ENCODE measurements at regions not wholly inside any gene's neighbourhood (a gene's known extent, or its start where the extent isn't known, plus 50 kb on each side); places are given as distances from the start of the nearest gene placed in this dataset.

DNA sequence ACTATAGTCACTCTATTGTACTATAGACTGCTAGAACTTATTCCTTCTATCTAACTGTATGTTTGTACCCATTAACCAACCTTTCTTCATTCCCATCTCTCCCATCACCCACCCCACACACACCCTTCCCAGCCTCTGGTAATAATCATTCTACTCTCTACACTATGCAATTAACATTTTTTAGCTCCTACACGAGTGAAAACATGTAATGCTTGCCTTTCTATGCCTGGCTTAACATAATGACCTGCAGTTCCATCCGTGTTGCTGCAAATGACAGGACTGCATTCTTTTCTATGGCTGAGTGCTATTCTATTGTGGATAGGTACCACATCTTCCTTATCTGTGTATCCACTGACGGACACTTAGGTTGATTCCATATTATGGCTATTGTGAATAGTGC, 95.5 kb downstream of the ALDH8A1 start:
- Histone ChIP-seq H3F3A (ENCODE audit: low read depth) (no peaks in the 10 kb centered on the region), H3K9ac (ENCODE audit: low read depth, low read length, poor library complexity, severe bottlenecking) (no peak overlapping the region), H4K20me1 (ENCODE audit: insufficient read depth, low read length, poor library complexity, severe bottlenecking) (no peaks in the 10 kb centered on the region), H3K9me3 (ENCODE audit: insufficient read depth, low read depth, low read length) (no peaks in the 10 kb centered on the region), H3K79me2 (ENCODE audit: insufficient read depth, low read length) (no peaks in the 10 kb centered on the region), H3K4me1 (ENCODE audit: insufficient read depth, low read length, poor library complexity, severe bottlenecking) (no peaks in the 10 kb centered on the region), H3K36me3 (ENCODE audit: insufficient read depth, low read length) (no peaks in the 10 kb centered on the region), H3K27me3 (ENCODE audit: insufficient read depth, low read length, poor library complexity, severe bottlenecking) (no peaks in the 10 kb centered on the region), H3K9me2 (replicated peaks; ENCODE audit: low read depth, low read length) (no peaks in the 10 kb centered on the region), H2AFZ (ENCODE audit: low read length) (no peak overlapping the region), H3K4me3 (ENCODE audit: low read length, poor library complexity, severe bottlenecking) (no peak overlapping the region), H3K4me2 (ENCODE audit: low read depth, low read length, poor library complexity, severe bottlenecking) (no peak overlapping the region)
- TF ChIP-seq, protein P1, sequence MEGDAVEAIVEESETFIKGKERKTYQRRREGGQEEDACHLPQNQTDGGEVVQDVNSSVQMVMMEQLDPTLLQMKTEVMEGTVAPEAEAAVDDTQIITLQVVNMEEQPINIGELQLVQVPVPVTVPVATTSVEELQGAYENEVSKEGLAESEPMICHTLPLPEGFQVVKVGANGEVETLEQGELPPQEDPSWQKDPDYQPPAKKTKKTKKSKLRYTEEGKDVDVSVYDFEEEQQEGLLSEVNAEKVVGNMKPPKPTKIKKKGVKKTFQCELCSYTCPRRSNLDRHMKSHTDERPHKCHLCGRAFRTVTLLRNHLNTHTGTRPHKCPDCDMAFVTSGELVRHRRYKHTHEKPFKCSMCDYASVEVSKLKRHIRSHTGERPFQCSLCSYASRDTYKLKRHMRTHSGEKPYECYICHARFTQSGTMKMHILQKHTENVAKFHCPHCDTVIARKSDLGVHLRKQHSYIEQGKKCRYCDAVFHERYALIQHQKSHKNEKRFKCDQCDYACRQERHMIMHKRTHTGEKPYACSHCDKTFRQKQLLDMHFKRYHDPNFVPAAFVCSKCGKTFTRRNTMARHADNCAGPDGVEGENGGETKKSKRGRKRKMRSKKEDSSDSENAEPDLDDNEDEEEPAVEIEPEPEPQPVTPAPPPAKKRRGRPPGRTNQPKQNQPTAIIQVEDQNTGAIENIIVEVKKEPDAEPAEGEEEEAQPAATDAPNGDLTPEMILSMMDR (conservative IDR thresholded peaks at IDR 0.05; ENCODE audit: low read length) = no peak
- TF ChIP-seq EZH2phosphoT487 (IDR thresholded peaks at IDR 0.05; ENCODE audit: borderline replicate concordance) = no peak

DNA sequence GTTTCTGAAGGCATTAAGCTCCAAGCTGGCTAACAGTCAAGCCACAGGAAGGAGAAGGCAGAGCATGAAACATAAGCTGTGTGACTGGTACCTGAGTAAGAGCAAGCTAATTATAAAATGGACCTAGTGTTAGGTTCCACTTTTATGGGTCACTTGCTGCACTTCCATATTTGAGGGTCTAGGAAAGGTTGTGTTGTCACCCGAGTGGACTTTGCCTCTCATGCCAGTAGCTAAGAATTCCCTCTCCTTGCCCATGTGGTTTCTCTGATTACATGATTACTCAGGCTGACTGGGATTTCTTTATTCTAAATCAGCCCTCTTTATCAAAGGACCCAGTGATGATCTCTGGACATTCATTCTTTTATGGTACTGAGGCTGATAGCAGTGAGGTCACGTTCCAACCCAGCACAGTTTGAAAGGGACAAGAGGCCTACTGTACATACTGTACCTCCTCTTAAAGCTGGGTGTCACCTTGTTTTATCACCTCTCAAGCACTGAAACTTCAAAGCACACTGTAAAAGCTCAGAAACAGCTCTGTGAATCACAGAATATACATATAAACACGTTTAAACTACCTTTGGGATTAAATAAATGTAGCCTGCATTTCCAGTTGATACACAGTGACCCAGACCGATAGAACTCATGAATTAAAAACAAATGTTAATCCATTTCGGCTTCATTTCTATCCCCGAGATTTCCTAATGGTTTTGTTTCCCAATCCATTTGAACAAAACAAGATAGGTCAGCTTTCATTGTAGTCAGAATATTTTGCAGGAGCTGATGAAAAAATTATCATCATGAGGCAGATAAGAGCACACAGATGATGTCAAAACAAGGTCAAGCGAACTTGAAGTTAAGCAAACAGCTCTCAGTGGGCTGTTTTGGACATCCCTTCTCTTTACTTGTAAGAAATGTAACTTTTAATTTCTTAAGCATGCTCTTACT, 96.5 kb downstream of the ALDH8A1 start:
- no peak overlapping the region for H2AFZ ChIP-seq (ENCODE audit: low read length)

DNA sequence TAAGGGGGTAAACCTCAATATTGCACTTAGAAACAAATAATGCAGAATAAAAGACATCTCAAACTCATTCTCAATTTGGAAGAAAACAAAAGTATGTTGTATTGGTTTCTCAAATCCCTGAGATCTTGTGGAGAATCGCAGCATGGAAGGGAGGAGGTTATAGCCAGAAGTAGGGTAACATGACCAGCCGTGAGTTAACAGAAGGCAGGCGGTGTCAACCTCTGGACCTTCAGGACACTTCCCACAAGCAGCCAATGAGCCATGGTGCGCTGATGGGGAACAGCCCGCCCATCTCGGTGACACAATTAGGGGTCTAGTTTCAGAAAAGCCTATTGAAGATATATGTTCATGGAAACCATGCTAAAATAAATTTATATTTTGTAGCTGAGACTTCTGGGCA, 98.4 kb downstream of the ALDH8A1 start:
- Histone ChIP-seq H3K4me1 (ENCODE audit: insufficient read depth, low read length, poor library complexity, severe bottlenecking) (no peaks in the 10 kb centered on the region), H3K9me3 (ENCODE audit: insufficient read depth, low read depth, low read length) (no peaks in the 10 kb centered on the region), H3F3A (ENCODE audit: low read depth) (no peaks in the 10 kb centered on the region), H3K27me3 (ENCODE audit: insufficient read depth, low read length, poor library complexity, severe bottlenecking) (no peaks in the 10 kb centered on the region), H3K36me3 (ENCODE audit: insufficient read depth, low read length) (no peaks in the 10 kb centered on the region), H3K4me2 (ENCODE audit: low read depth, low read length, poor library complexity, severe bottlenecking) (no peak overlapping the region), H3K9me2 (replicated peaks; ENCODE audit: low read depth, low read length) (no peaks in the 10 kb centered on the region), H2AFZ (ENCODE audit: low read length) (no peak overlapping the region), H3K79me2 (ENCODE audit: insufficient read depth, low read length) (no peaks in the 10 kb centered on the region), H3K4me3 (ENCODE audit: low read length, poor library complexity, severe bottlenecking) (no peak overlapping the region), H4K20me1 (ENCODE audit: insufficient read depth, low read length, poor library complexity, severe bottlenecking) (no peaks in the 10 kb centered on the region), H3K9ac (ENCODE audit: low read depth, low read length, poor library complexity, severe bottlenecking) (no peak overlapping the region)
- TF ChIP-seq, protein P1 (conservative IDR thresholded peaks at IDR 0.05; ENCODE audit: low read length) = no peak
- no peak for TF ChIP-seq EZH2phosphoT487 (IDR thresholded peaks at IDR 0.05; ENCODE audit: borderline replicate concordance)

More for the DNA sequence above, 96.5 kb downstream of the ALDH8A1 start:
- Histone ChIP-seq H4K20me1 (ENCODE audit: insufficient read depth, low read length, poor library complexity, severe bottlenecking) (no peaks in the 10 kb centered on the region), H3K9ac (ENCODE audit: low read depth, low read length, poor library complexity, severe bottlenecking) (no peak overlapping the region), H3K9me2 (replicated peaks; ENCODE audit: low read depth, low read length) (no peaks in the 10 kb centered on the region), H3K4me2 (ENCODE audit: low read depth, low read length, poor library complexity, severe bottlenecking) (no peak overlapping the region), H3K79me2 (ENCODE audit: insufficient read depth, low read length) (no peaks in the 10 kb centered on the region), H3F3A (ENCODE audit: low read depth) (no peaks in the 10 kb centered on the region), H3K9me3 (ENCODE audit: insufficient read depth, low read depth, low read length) (no peaks in the 10 kb centered on the region), H3K27me3 (ENCODE audit: insufficient read depth, low read length, poor library complexity, severe bottlenecking) (no peaks in the 10 kb centered on the region), H3K4me3 (ENCODE audit: low read length, poor library complexity, severe bottlenecking) (no peak overlapping the region), H3K4me1 (ENCODE audit: insufficient read depth, low read length, poor library complexity, severe bottlenecking) (no peaks in the 10 kb centered on the region), H3K36me3 (ENCODE audit: insufficient read depth, low read length) (no peaks in the 10 kb centered on the region)
- TF ChIP-seq EZH2phosphoT487 (IDR thresholded peaks at IDR 0.05; ENCODE audit: borderline replicate concordance) = no peak
- TF ChIP-seq, protein P1 (conservative IDR thresholded peaks at IDR 0.05; ENCODE audit: low read length) = no peak

All from Loucy (cell line).